ENCODE measurements at regions not wholly inside any gene's neighbourhood (a gene's known extent, or its start where the extent isn't known, plus 50 kb on each side); places are given as distances from the start of the nearest gene placed in this dataset.

GRCh38 chr9:106801816-106802215, 61.1 kb upstream of the ZNF462 start:
- no peak for TF ChIP-seq CTCF (IDR thresholded peaks at IDR 0.05; ENCODE audit: poor library complexity, severe bottlenecking)
- no peak for TF ChIP-seq SMC3 (conservative IDR thresholded peaks at IDR 0.05; ENCODE audit: poor library complexity)
- no peak for TF ChIP-seq EP300 (conservative IDR thresholded peaks at IDR 0.05; ENCODE audit: poor library complexity, severe bottlenecking)
- TF ChIP-seq TAF1 (IDR thresholded peaks at IDR 0.05; ENCODE audit: low read depth) = no peak
- TF ChIP-seq EZH2 (IDR thresholded peaks at IDR 0.05; ENCODE audit: borderline replicate concordance, insufficient read depth, low read length, poor library complexity, severe bottlenecking) = no peak
- TF ChIP-seq POLR2AphosphoS5 (IDR thresholded peaks at IDR 0.05) = no peak
- TF ChIP-seq RAD21 (conservative IDR thresholded peaks at IDR 0.05) = no peak
- no peak for TF ChIP-seq REST (IDR thresholded peaks at IDR 0.05; ENCODE audit: borderline replicate concordance)
- no peak for TF ChIP-seq MXI1 (conservative IDR thresholded peaks at IDR 0.05; ENCODE audit: poor library complexity, severe bottlenecking)

Measured in neural cell (in vitro differentiated cells).